Mammary epithelial cell (primary cell): ENCODE measurements at regions not wholly inside any gene's neighbourhood (a gene's known extent, or its start where the extent isn't known, plus 50 kb on each side); places are given as distances from the start of the nearest gene placed in this dataset.

Experiments used
- CTCF ChIP-seq, 2 donors: IDR thresholded peaks in 1 of 2; conservative IDR thresholded peaks in 1 of 2; 2 replicates each; pipeline ENCODE4 v1.5.1; 2011 to 2012; ENCODE audit warnings: inconsistent platforms in 2 of 2, low read length in 2 of 2, mild to moderate bottlenecking in 2 of 2, control low read depth in 1 of 2, low read depth in 1 of 2; ENCODE audit not compliant: insufficient read depth in 1 of 2; ENCODE audit errors: extremely low read depth in 1 of 2
- EZH2 ChIP-seq: IDR thresholded peaks from 2 replicates; pipeline ENCODE4 v1.6.1; 2012; ENCODE audit warnings: low read length, inconsistent platforms, borderline replicate concordance

GRCh38 chr12:83629931-83630330 is 943.2 kb downstream of the TMTC2 start:
- no peak for TF ChIP-seq CTCF (conservative IDR thresholded peaks at IDR 0.05 in 1 of 2, IDR thresholded peaks at IDR 0.05 in 1 of 2; ENCODE audit: extremely low read depth in 1 of 2, insufficient read depth in 1 of 2, low read depth in 1 of 2, low read length in 2 of 2)
- no peak for TF ChIP-seq EZH2
